Fibroblast of skin of back (primary cell): ENCODE measurements at regions not wholly inside any gene's neighbourhood (a gene's known extent, or its start where the extent isn't known, plus 50 kb on each side); places are given as distances from the start of the nearest gene placed in this dataset.

ENCODE experiments used
- DNase-seq: peaks from one replicate; pipeline ENCODE4 v3.0.0-alpha.2; 2013

- peak; percentile 79 for DNase-seq
Observed at GRCh38 chr1:94734963-94735901, 84.9 kb upstream of the SLC44A3 start.

DNA sequence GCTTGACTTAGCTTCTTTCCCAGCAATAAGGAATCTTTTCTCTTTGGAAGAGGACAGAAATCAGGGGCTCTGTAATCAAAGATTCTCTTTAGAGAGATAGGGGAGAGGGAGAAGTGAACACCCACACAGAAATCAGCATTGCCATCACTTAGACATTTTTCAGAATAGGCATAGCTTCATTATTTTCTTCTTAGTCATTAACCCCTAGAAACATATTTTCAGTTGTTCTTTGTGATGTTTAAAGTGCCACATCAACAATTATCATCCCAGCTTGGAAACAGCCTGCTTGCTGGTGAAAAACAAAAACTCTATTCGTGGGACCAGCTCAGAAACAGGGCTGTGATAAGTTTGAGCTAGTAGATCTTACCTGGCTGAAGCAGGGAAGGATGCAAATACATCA, 88.3 kb upstream of the SLC44A3 start:
- peak; percentile 52 for DNase-seq

DNA sequence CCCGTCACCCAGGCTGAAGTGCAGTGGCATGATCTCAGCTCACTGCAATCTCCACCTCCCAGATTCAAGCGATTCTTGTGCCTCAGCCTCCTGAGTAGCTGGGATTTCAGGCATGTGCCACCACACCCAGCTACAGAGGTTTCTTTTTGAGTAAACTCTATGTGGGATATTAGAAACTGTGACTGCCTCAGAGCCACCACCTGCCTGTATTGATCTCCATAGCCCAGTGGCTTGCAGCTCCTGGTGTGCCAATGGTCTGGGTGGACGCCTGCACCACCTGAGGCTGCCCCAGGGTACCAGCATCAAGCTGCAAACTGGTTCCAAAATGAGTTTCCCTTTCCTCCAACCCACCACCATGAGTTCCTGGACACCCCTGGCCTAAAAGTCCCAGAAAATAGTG, 89.7 kb upstream of the SLC44A3 start:
- no peak for DNase-seq

DNA sequence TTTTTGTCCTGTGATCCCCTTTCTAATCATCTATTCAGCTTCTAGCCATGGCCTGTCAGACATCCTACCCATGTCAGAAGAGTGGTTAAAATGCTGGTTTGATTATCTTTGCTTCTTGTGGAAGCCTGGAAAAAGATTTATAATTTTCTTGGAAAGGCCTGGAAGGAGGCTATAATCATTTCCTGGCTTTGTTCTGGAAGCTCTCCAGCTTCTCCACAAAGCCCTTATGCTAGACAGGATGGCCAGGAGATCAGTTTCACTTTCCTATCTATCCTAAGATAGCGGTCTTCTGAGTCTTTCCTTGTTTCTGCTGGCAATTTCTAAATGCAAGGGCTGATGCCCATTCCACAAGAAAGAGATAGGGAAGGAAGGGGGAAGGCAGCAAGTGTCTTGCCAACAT, 90.9 kb upstream of the SLC44A3 start:
- DNase-seq: peak; percentile 82

DNA sequence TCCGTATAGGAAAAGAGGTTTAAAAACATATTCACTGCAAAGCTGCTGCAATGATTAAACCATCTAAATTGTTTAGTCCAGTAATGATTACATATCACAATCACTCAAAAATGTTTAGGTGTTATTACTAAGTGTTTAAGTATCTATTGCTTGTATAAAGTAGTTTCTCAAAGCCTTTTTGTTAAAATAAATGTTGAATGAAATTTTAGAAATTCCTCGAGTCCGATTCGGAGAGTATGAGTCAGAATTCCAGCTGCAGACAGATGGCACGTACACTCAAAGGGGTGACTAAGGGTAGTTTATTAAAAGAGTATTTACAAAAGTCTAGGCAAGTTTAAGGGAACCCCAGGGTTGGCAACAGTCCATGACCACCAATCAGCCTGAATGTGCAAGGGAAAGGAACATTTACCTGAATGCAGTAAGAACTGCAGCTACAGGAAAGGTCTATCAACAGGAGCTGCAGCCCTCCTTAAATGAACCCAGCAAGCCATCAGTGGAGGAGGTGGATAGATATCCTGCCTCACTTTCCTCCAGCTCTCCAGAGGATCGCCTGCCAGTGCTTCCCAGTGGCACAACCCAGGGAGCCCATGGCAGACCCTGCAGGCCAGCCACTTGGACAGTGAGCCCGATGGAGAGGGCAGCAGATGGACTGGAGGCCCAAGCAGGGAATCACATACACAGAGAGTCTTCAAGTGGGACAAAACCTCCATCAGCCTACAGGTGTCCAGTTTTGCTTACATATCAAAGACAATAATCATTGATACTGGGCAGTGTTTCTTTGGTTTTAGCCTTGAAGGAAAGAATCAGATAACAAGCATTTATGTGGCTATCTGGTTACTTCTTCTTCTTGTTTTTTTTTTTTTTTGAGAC, 92.1 kb upstream of the SLC44A3 start:
- DNase-seq: peak; percentile 95

GRCh38 chr1:94726981-94727685, 93.0 kb upstream of the SLC44A3 start:
- DNase-seq: no peak

DNA sequence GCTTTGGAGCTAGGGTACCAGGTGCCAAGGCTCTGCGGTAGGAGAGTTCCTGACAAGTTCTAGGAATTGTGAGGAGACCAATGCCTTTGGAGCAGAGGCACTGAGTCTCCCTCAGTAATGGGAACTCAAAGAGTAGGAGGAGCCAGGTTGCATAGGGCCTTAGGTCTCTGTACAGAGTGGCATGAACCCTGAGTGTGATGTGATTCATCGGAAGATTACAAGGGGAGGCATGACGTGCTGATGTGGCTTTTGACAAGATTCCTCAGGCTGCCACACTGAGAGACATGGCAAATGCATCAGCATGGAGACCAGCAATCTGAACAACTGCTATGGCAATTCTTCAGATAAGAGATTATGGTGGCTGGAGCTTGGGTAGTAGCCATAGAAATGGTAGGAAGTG, 94.6 kb upstream of the SLC44A3 start:
- DNase-seq: peak; percentile 75

GRCh38 chr1:94723894-94724293, 96.3 kb upstream of the SLC44A3 start:
- no peak for DNase-seq

GRCh38 chr1:94723463-94723862, 96.7 kb upstream of the SLC44A3 start:
- DNase-seq: no peak

DNA sequence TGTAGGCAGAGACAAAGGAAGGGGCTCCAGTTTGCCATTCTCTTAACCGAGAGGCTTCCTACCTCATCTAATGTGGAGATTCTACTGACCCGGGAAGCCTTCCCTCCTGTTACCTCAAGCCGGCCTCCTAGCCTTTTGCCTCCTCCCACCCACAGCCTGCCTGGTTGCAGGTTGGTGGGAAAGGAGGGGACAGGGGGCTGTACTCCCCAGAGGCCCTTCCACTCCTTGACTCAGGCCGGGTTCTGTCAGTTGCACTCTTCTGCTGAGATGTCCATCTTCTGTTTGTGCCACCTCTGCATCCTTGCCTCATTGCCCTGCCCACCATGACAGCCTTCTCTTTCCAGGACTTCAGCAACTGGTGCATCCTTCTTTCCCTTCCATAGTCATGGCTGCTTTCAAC, 98.0 kb upstream of the SLC44A3 start:
- no peak for DNase-seq

DNA sequence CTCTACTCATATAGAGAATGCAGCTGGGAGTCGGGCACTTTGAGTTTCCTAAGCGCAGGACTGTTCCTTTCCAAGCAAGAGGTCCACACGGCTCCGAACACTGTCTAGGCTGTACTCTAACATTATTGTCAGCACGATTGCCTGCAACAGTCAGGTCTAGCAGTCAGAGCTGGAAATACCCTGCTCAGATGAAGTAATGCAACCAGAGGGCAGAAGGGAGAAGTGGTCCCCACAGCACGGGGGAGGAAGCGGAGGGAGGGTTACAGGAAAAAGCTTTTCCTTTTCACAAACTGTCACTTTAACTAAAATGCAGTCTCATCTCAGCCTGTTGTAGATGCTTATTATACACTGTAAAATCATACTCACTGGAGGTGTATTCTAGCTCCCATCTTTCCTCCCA, 98.9 kb upstream of the SLC44A3 start:
- no peak for DNase-seq

DNA sequence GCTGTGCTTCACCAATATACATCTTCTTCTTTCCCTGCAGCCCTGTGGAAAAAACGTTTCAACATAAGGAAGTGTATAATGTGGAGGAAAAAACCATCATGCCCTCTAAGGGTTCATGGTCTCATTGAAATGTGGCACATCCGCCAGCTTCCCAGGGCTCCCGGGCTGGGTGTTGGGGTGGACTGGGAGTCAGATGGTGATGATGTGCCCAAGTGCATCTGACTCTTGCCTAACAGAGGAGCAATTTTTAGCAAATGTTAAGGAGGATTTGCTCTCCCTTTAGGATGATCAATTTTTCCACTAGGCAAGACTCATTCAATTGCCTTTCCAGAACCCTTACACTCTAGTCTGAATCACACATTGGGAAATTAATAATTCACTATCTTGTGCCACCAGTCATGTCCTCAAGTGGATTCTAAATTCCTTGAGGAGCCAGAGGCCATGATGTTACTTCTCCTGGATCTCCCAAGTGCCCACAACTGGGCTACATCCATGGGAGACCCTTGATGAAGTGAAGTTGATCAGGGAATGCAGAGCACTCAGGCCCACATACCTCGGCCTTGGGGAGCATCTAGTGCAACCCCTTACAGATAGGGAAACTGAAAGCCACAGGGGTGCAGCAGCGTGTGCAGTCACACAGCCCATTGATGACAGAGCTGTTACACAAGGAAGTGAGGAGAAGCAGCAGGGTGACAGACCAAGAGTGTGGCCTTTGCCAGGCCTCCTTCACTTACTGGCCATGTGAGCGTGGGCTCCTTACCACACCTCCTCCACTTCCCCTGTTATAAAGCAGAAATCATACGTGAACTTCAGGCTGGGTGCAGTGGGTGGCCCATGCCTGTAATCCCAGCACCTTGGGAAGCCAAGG, 100.0 kb upstream of the SLC44A3 start:
- no peak for DNase-seq

- DNase-seq: no peak
Observed at GRCh38 chr1:94716965-94717364, 103.2 kb upstream of the SLC44A3 start.

- DNase-seq: no peak
Observed at GRCh38 chr1:94715321-94715720, 104.8 kb upstream of the SLC44A3 start.

- no peak for DNase-seq
Observed at GRCh38 chr1:94714552-94714951, 105.6 kb upstream of the SLC44A3 start.

DNA sequence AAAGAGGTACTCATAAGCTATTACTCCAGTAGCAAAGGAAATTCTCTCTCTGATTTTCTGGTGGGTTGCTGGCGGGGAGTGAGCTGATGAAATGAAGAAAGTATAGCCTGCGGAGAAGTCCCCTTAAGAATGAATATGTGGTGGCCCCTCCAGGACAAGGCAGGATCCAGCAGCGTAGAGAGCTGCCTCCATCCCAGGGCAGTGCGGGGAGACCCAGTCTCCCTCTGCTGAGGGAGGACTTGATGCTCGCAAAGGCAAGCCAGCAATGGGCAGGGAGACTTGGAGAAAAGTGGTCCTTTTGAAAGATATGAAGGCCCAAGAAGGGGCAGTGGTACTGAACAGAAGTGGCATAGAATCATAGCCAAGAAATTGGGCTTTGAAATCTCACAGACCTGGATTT, 106.0 kb upstream of the SLC44A3 start:
- no peak for DNase-seq

DNA sequence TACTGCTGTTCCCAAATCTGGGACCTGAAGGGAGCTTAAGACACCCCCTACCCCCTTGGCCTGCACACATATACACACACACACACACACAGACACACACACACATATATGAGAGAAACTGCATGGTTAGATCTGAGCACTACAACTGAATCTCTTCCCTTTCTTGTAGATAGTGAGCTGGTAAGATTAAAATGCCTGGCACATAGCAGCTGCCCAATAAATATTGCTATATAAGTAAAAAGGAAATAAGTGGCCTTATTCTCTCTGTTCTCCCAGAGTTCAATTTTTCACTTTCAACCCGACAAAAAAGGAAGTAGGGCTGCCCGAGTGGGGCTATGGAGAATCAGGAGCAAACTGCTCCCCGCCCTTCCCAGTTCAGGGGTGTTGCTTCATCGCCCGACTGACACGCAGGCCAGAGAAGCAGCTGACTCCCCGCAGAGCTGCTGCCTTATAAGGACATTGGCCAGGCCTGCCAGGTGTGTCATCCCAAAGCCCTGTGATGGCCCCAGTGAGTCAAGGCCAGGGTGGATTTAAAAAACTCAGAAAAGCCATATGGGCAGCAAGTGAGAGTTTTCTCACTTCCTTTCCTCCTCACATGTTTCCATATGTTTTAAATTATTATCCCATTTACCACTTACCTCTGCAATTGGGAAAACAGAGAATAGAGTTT, 106.5 kb upstream of the SLC44A3 start:
- peak; percentile 92 for DNase-seq

DNA sequence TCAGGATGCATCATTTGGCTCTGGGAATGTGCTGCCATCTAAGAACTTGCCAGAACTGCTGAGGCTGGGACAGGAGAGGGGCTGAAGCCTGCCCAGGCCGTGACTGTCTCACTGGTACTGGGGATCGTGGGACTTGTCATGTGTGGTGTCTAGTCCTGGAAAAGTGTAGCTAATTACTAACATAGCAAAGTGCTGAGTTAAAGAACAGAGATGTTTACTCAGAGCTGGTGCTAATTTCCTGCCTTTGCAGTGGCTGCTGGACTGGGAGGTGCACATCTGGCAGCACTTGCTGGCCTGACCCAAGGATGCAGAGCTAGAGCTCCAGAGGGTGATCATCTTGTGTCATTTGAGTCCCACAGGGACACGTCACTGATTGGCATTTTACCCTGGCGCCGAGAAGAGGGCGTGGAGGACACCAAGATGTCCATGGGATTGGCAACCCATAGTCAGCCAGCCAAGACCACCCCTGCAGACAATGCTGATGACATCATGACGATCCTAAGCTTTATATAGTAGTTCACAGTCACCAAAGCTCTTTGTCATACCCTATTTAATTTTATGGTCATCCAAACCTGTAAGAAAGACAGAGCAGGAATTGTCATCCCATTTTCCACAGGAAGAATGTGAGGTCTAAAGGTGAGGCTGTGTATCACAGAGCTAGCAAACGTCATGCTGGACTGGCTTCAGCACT, 110.1 kb upstream of the SLC44A3 start:
- DNase-seq: peak; percentile 83

DNA sequence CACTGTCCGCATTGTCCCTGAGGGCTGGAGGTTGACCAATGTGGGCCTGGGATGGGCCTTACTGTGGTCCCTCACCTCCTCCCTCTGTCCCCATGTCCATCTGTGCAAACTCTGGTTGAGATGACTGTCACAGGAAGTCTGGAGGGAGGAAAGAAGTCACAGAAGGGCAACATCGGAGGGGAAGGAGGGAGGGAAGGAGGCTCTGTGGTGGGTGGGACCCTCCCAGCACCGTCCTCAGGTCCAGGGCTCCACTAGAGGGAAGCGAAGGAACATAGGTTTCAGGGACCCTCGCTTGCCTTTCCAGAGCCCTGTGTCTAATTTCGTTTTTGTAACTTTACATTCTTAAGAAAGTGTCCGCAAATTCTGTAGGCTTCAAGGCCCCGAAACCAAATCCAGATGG, 111.3 kb upstream of the SLC44A3 start:
- no peak for DNase-seq

GRCh38 chr1:94708299-94708685, 111.9 kb upstream of the SLC44A3 start:
- no peak for DNase-seq
